ENCODE measurements at regions not wholly inside any gene's neighbourhood (a gene's known extent, or its start where the extent isn't known, plus 50 kb on each side); places are given as distances from the start of the nearest gene placed in this dataset.

DNA sequence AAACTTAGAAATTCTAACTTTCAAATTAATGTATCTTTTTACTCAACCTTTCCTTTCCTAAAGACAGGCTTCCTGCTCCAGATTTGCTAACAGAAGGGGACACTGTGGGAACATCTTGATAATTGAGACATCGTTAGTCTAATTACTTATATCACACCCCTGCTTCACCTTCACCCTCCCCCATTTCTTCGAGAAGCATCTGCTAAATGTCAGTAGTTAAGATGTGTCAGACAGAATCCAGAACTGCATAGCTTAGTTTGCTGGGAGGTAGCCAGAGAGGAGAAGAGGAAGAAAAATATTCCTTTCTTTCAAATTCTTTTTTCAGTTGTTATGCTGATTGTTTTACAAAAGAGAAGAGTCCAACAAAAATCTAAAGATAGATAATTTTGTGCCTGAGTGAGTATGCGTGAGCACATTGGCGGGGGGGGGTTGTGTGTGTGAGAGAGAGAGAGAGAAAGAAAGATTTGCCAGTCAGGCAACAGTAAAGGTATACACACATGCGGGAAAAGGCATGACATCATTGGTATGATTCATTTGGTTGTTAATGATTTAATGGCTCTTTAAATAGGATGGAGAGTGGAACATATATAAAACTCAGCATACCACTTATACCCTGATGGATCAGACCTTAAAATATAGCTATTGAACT lies 192.4 kb downstream of the PTN start:
- Histone ChIP-seq H3K27ac (ENCODE audit: low read length) (no peak overlapping the region), H3K27me3 (ENCODE audit: control insufficient read depth, insufficient read depth, low read length) (no peaks in the 10 kb centered on the region), H3K36me3 (ENCODE audit: control insufficient read depth, insufficient read depth, low read length) (no peaks in the 10 kb centered on the region), H3K4me3 (ENCODE audit: low read length) (no peak overlapping the region), H3K9me3 (replicated peaks; ENCODE audit: control insufficient read depth, low read depth, low read length) (no peaks in the 10 kb centered on the region), H3K4me1 (ENCODE audit: control insufficient read depth, insufficient read depth, low read length) (no peaks in the 10 kb centered on the region)
- no peak for DNase-seq
- WGBS (ENCODE audit: insufficient coverage), result 43% methylated on average over 1 of the region's 5 CpGs

DNA sequence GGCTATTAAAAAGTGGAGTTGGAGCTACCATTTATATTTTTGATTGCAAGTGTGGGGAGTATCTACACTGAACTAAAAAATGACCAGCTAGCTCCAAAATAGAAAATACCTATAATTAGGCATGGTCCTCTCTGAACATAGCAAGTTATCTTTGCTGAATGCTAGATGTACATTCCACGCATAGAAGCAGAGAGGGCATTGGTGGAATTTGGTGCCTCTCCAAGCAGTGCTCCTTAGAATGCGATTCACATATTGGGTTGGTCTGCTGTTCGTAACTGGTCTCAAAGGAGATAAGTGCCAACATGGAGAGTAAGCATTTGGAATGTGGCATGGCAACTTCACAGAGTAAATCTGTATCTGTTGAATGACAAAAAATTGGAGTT lies 196.2 kb downstream of the PTN start:
- no peaks in the 10 kb centered on the region for H3K27me3 ChIP-seq (ENCODE audit: control insufficient read depth, insufficient read depth, low read length)
- H3K9me3 ChIP-seq (replicated peaks; ENCODE audit: control insufficient read depth, low read depth, low read length), result no peaks in the 10 kb centered on the region
- H3K4me1 ChIP-seq (ENCODE audit: control insufficient read depth, insufficient read depth, low read length), result no peaks in the 10 kb centered on the region
- no peak overlapping the region for H3K27ac ChIP-seq (ENCODE audit: low read length)
- H3K4me3 ChIP-seq (ENCODE audit: low read length), result no peak overlapping the region
- 84% methylated on average over 3 of the region's 3 CpGs for WGBS (ENCODE audit: insufficient coverage)
- H3K36me3 ChIP-seq (ENCODE audit: control insufficient read depth, insufficient read depth, low read length), result no peaks in the 10 kb centered on the region
- no peak for DNase-seq

GRCh38 chr7:137146552-137147337 lies 196.8 kb downstream of the PTN start:
- Histone ChIP-seq H3K4me3 (ENCODE audit: low read length) (no peak overlapping the region), H3K27me3 (ENCODE audit: control insufficient read depth, insufficient read depth, low read length) (no peaks in the 10 kb centered on the region), H3K27ac (ENCODE audit: low read length) (no peak overlapping the region), H3K36me3 (ENCODE audit: control insufficient read depth, insufficient read depth, low read length) (no peaks in the 10 kb centered on the region), H3K9me3 (replicated peaks; ENCODE audit: control insufficient read depth, low read depth, low read length) (no peaks in the 10 kb centered on the region), H3K4me1 (ENCODE audit: control insufficient read depth, insufficient read depth, low read length) (no peaks in the 10 kb centered on the region)
- WGBS (ENCODE audit: insufficient coverage), result no CpG with 5 or more reads among the region's 8 CpGs
- DNase-seq, result no peak

DNA sequence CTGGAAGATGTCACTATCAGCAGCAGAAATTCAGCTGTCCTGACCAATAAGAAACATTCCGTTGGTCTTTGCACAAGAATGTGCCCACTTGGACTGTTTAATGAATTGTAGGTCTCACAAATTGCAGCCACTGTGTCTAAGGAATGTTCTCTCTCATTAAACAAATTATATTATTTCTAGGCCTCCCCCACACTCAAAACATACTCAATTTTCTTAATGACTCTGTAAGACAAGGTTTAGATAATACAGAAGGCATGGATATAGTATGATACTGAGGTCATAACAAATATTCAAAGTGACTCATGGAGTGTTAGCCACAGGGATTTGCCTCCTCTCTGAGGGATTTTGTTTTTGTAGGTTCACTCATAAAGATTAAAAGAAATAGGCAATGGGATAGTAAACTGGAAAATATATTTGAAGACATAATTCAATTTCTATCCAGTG lies 197.5 kb downstream of the PTN start:
- WGBS (ENCODE audit: insufficient coverage), result no CpG with 5 or more reads among the region's 1 CpG
- DNase-seq, result no peak

DNA sequence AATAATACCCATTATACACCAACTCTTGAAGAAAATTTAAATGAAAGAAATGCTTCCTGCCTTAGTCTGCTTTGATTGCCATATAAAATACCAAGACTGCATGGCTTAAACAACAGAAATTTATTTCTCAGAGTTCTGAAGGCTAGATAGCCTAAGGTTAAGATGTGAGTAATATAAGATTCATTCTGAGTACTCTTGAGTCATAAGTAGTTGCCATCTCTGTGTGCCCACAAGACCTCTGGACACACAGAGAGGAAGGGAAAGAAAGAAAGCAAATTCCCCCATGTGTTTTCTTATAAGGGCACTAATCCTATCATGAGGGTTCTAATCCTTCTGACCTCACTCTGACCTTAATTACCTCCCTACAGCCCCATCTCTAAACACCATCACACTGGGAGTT lies 201.2 kb downstream of the PTN start:
- Histone ChIP-seq H3K9me3 (replicated peaks; ENCODE audit: control insufficient read depth, low read depth, low read length) (no peaks in the 10 kb centered on the region), H3K4me3 (ENCODE audit: low read length) (no peak overlapping the region), H3K36me3 (ENCODE audit: control insufficient read depth, insufficient read depth, low read length) (no peaks in the 10 kb centered on the region), H3K27me3 (ENCODE audit: control insufficient read depth, insufficient read depth, low read length) (no peaks in the 10 kb centered on the region), H3K4me1 (ENCODE audit: control insufficient read depth, insufficient read depth, low read length) (no peaks in the 10 kb centered on the region), H3K27ac (ENCODE audit: low read length) (no peak overlapping the region)
- no peak for DNase-seq

More for the DNA sequence above, 197.5 kb downstream of the PTN start:
- H3K9me3 ChIP-seq (replicated peaks; ENCODE audit: control insufficient read depth, low read depth, low read length), result no peaks in the 10 kb centered on the region
- H3K4me3 ChIP-seq (ENCODE audit: low read length), result no peak overlapping the region
- H3K27ac ChIP-seq (ENCODE audit: low read length), result no peak overlapping the region
- H3K36me3 ChIP-seq (ENCODE audit: control insufficient read depth, insufficient read depth, low read length), result no peaks in the 10 kb centered on the region
- H3K4me1 ChIP-seq (ENCODE audit: control insufficient read depth, insufficient read depth, low read length), result no peaks in the 10 kb centered on the region
- H3K27me3 ChIP-seq (ENCODE audit: control insufficient read depth, insufficient read depth, low read length), result no peaks in the 10 kb centered on the region

- Histone ChIP-seq H3K4me1 (ENCODE audit: control insufficient read depth, insufficient read depth, low read length) (no peaks in the 10 kb centered on the region), H3K4me3 (ENCODE audit: low read length) (no peak overlapping the region), H3K27ac (ENCODE audit: low read length) (no peak overlapping the region), H3K27me3 (ENCODE audit: control insufficient read depth, insufficient read depth, low read length) (no peaks in the 10 kb centered on the region), H3K9me3 (replicated peaks; ENCODE audit: control insufficient read depth, low read depth, low read length) (no peaks in the 10 kb centered on the region), H3K36me3 (ENCODE audit: control insufficient read depth, insufficient read depth, low read length) (no peaks in the 10 kb centered on the region)
- no peak for DNase-seq
- no CpG with 5 or more reads among the region's 3 CpGs for WGBS (ENCODE audit: insufficient coverage)
These were observed 207.7 kb downstream of the PTN start for GRCh38 chr7:137135654-137136350.

GRCh38 chr7:137130751-137131158 lies 212.8 kb downstream of the PTN start:
- H3K27ac ChIP-seq (ENCODE audit: low read length), result no peak overlapping the region
- no peaks in the 10 kb centered on the region for H3K27me3 ChIP-seq (ENCODE audit: control insufficient read depth, insufficient read depth, low read length)
- DNase-seq, result no peak
- H3K36me3 ChIP-seq (ENCODE audit: control insufficient read depth, insufficient read depth, low read length), result no peaks in the 10 kb centered on the region
- no peak overlapping the region for H3K4me3 ChIP-seq (ENCODE audit: low read length)
- H3K9me3 ChIP-seq (replicated peaks; ENCODE audit: control insufficient read depth, low read depth, low read length), result no peaks in the 10 kb centered on the region
- 93% methylated on average over 2 of the region's 3 CpGs for WGBS (ENCODE audit: insufficient coverage)
- H3K4me1 ChIP-seq (ENCODE audit: control insufficient read depth, insufficient read depth, low read length), result no peaks in the 10 kb centered on the region

DNA sequence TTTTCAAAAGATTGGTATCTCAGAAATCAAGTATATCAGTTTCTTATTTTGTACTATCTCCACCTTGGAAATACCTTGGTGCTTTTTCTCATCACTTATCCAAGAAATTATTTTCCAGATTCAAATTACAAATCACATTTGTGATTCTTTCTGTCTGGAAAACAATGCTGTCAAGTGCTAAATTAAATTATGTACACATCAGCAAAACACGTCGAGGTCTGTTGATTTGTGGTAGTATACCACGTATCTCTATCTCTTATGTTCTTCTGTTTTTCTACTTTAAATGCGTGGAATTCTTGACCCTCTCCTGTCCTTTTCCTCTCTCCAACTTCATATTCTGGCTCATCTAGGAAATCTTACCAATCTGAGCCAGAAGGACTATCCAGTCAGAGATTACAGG lies 214.5 kb downstream of the PTN start:
- H3K36me3 ChIP-seq (ENCODE audit: control insufficient read depth, insufficient read depth, low read length), result no peaks in the 10 kb centered on the region
- no peak for DNase-seq
- no peaks in the 10 kb centered on the region for H3K9me3 ChIP-seq (replicated peaks; ENCODE audit: control insufficient read depth, low read depth, low read length)
- no peak overlapping the region for H3K27ac ChIP-seq (ENCODE audit: low read length)
- H3K4me3 ChIP-seq (ENCODE audit: low read length), result no peak overlapping the region
- no CpG with 5 or more reads among the region's 4 CpGs for WGBS (ENCODE audit: insufficient coverage)
- no peaks in the 10 kb centered on the region for H3K27me3 ChIP-seq (ENCODE audit: control insufficient read depth, insufficient read depth, low read length)
- no peaks in the 10 kb centered on the region for H3K4me1 ChIP-seq (ENCODE audit: control insufficient read depth, insufficient read depth, low read length)

DNA sequence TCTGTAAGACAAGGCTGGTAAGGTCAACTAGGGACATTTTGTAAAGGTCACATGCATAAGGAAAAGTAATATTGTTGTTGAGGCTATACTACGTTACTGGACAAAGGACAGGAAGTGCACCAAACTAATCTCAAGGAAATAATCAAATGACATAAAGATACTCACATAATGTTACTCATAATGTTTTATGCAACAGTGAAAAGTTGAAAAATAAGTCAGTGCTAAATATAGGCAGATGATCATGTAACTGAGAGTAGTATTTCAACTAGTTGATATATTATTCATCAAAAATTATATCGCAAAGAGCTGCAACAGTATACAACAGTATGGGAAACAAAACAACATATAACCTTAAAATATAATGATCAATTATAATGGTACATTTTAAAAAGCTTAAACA lies 215.7 kb downstream of the PTN start:
- Histone ChIP-seq H3K27me3 (ENCODE audit: control insufficient read depth, insufficient read depth, low read length) (no peaks in the 10 kb centered on the region), H3K4me1 (ENCODE audit: control insufficient read depth, insufficient read depth, low read length) (no peaks in the 10 kb centered on the region), H3K4me3 (ENCODE audit: low read length) (no peak overlapping the region), H3K27ac (ENCODE audit: low read length) (no peak overlapping the region), H3K9me3 (replicated peaks; ENCODE audit: control insufficient read depth, low read depth, low read length) (no peaks in the 10 kb centered on the region), H3K36me3 (ENCODE audit: control insufficient read depth, insufficient read depth, low read length) (no peaks in the 10 kb centered on the region)
- DNase-seq, result no peak
- WGBS (ENCODE audit: insufficient coverage), result no CpG with 5 or more reads among the region's 2 CpGs

DNA sequence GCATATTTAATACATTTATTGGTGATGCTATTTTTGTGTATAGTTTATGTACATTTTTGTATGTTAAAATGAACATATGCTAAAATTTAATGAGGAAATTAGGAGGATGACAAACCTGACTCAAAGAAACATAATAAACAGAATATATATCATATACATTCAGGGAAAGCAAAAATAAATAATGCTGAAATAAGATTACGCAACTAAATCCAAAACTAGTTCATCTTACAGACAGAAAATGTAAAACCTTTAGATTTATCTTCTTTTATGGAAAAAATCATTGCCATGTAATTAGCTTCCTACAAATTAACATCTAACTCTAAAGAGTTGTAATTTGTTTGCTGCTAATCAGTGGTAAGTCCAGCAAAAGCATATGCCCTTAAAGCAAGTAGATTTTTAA lies 216.5 kb downstream of the PTN start:
- no peak overlapping the region for H3K27ac ChIP-seq (ENCODE audit: low read length)
- no peak overlapping the region for H3K4me3 ChIP-seq (ENCODE audit: low read length)
- H3K9me3 ChIP-seq (replicated peaks; ENCODE audit: control insufficient read depth, low read depth, low read length), result no peaks in the 10 kb centered on the region
- no peaks in the 10 kb centered on the region for H3K27me3 ChIP-seq (ENCODE audit: control insufficient read depth, insufficient read depth, low read length)
- H3K4me1 ChIP-seq (ENCODE audit: control insufficient read depth, insufficient read depth, low read length), result no peaks in the 10 kb centered on the region
- no peak for DNase-seq
- WGBS (ENCODE audit: insufficient coverage), result no CpG with 5 or more reads among the region's 1 CpG
- no peaks in the 10 kb centered on the region for H3K36me3 ChIP-seq (ENCODE audit: control insufficient read depth, insufficient read depth, low read length)

All from muscle of leg (tissue), 3 donors.